CD4-positive, alpha-beta T cell treated with Interleukin-10 for 1 hour (primary cell): ENCODE measurements at regions not wholly inside any gene's neighbourhood (a gene's known extent, or its start where the extent isn't known, plus 50 kb on each side); places are given as distances from the start of the nearest gene placed in this dataset.

Source experiments
- DNase-seq: peaks from one replicate; pipeline ENCODE4 v3.0.0-alpha.2; 2020

GRCh38 chr4:83171436-83172039, 57.0 kb upstream of the PLAC8 start:
- no peak for DNase-seq

DNA sequence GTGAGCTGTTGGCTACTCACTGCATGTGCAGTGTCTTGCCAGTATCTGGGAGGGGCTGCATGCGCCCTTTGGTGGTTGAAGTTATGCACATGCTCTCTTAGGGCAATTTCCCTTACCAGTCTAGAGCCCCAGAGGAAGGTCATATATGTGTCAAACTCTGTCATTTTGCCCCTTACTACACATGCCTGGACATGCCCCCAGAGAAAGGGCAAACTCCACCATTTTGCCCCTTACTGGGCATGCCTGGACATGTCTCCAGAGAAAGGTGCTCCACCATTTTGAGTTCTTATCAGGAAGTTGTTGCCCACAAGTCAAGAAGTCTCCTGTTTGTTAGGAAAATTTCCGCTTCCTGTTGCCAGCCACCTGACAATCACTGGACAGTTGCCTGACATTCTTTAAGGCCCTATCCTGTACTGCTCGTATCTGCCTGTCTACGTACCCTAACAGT, 56.4 kb upstream of the PLAC8 start:
- DNase-seq = no peak
